PFSK-1 (cell line): ENCODE measurements at regions not wholly inside any gene's neighbourhood (a gene's known extent, or its start where the extent isn't known, plus 50 kb on each side); places are given as distances from the start of the nearest gene placed in this dataset.

Experiments used
- FOXP2 ChIP-seq: optimal IDR thresholded peaks from 2 replicates; pipeline ENCODE3; 2011; ENCODE audit warnings: borderline replicate concordance, control low read depth, inconsistent platforms; ENCODE audit not compliant: insufficient read depth; ENCODE audit errors: extremely low read length, extremely low read depth
- POLR2AphosphoS5 ChIP-seq: IDR thresholded peaks from 2 replicates; pipeline ENCODE4 v1.6.1; 2012; ENCODE audit warnings: low read depth, mild to moderate bottlenecking, control low read depth, low read length, moderate library complexity
- SIN3A ChIP-seq: IDR thresholded peaks from 2 replicates; pipeline ENCODE4 v1.6.1; 2012; ENCODE audit warnings: mild to moderate bottlenecking, low read length, moderate library complexity, borderline replicate concordance; ENCODE audit not compliant: insufficient read depth
- TAF1 ChIP-seq: IDR thresholded peaks from 2 replicates; pipeline ENCODE4 v1.6.1; 2012; ENCODE audit warnings: low read length, control low read depth, borderline replicate concordance; ENCODE audit not compliant: insufficient read depth
- TF ChIP-seq, protein P1 (sequence below), 2 experiments: IDR thresholded peaks; 2 replicates each; pipeline versions ENCODE4 v1.6.1 to v1.8.0; 2011 to 2012; ENCODE audit warnings: low read depth in 2 of 2, low read length in 2 of 2, control low read depth in 1 of 2, inconsistent platforms in 1 of 2, mild to moderate bottlenecking in 1 of 2, moderate library complexity in 1 of 2; ENCODE audit not compliant: insufficient read depth in 1 of 2

- TF ChIP-seq TAF1 (no peak), POLR2AphosphoS5 (no peak), FOXP2 (no peak), SIN3A (no peak)
- TF ChIP-seq, protein P1, sequence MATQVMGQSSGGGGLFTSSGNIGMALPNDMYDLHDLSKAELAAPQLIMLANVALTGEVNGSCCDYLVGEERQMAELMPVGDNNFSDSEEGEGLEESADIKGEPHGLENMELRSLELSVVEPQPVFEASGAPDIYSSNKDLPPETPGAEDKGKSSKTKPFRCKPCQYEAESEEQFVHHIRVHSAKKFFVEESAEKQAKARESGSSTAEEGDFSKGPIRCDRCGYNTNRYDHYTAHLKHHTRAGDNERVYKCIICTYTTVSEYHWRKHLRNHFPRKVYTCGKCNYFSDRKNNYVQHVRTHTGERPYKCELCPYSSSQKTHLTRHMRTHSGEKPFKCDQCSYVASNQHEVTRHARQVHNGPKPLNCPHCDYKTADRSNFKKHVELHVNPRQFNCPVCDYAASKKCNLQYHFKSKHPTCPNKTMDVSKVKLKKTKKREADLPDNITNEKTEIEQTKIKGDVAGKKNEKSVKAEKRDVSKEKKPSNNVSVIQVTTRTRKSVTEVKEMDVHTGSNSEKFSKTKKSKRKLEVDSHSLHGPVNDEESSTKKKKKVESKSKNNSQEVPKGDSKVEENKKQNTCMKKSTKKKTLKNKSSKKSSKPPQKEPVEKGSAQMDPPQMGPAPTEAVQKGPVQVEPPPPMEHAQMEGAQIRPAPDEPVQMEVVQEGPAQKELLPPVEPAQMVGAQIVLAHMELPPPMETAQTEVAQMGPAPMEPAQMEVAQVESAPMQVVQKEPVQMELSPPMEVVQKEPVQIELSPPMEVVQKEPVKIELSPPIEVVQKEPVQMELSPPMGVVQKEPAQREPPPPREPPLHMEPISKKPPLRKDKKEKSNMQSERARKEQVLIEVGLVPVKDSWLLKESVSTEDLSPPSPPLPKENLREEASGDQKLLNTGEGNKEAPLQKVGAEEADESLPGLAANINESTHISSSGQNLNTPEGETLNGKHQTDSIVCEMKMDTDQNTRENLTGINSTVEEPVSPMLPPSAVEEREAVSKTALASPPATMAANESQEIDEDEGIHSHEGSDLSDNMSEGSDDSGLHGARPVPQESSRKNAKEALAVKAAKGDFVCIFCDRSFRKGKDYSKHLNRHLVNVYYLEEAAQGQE (IDR thresholded peaks at IDR 0.05; ENCODE audit: insufficient read depth in 1 of 2, low read depth in 2 of 2, low read length in 2 of 2) = no peak
These were observed 97.0 kb downstream of the FAM217A start for GRCh38 chr6:3981917-3982316.

DNA sequence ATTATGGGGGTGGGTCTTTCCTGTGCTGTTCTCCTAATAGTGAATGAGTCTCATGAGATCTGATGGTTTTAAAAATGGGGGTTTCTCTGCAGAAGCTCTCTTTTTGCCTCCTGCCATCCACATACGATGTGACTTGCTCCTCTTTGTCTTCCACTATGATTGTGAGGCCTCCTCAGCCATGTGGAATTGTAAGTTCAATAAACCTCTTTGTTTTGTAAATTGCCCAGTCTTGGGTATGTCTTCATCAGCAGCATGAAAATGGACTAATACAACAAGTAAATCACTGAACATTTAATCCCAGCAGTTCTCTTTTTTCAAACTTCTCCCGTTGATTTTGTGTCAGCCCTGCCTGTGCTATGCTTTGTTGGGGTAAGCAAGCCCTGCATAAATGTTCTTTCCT, 95.2 kb downstream of the FAM217A start:
- no peak for TF ChIP-seq TAF1
- TF ChIP-seq SIN3A = no peak
- no peak for TF ChIP-seq POLR2AphosphoS5
- no peak for TF ChIP-seq FOXP2
- TF ChIP-seq, protein P1 (IDR thresholded peaks at IDR 0.05; ENCODE audit: insufficient read depth in 1 of 2, low read depth in 2 of 2, low read length in 2 of 2) = no peak

- no peak for TF ChIP-seq POLR2AphosphoS5
- no peak for TF ChIP-seq TAF1
- TF ChIP-seq FOXP2 = no peak
- no peak for TF ChIP-seq SIN3A
- TF ChIP-seq, protein P1 (IDR thresholded peaks at IDR 0.05; ENCODE audit: insufficient read depth in 1 of 2, low read depth in 2 of 2, low read length in 2 of 2) = no peak
These were observed 94.4 kb downstream of the FAM217A start for GRCh38 chr6:3984494-3984893.

- no peak for TF ChIP-seq POLR2AphosphoS5
- TF ChIP-seq, protein P1 (IDR thresholded peaks at IDR 0.05; ENCODE audit: insufficient read depth in 1 of 2, low read depth in 2 of 2, low read length in 2 of 2) = no peak
- no peak for TF ChIP-seq FOXP2
- no peak for TF ChIP-seq TAF1
- no peak for TF ChIP-seq SIN3A
These were observed 92.7 kb downstream of the FAM217A start for GRCh38 chr6:3986241-3986640.

DNA sequence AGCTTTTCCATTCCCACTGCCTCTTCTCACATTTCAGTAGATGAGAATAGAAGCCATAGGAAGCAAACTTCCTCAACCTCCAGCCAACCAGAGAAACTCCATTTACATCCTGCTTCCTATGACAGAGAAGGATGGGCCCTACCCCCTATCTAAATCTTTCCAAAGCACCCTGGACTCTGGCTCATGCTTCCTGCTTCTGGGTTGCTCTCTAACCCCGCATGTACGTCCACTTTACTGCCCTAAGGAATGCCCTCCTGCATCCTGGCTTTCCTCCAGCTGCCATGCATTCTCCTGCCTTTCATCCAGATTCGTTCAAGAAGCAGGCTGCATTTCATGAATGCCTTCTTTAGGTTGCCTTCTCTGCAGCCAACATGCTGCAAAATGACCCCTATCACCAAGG, 91.9 kb downstream of the FAM217A start:
- TF ChIP-seq SIN3A (no peak), FOXP2 (no peak), POLR2AphosphoS5 (no peak)
- TF ChIP-seq, protein P1 (IDR thresholded peaks at IDR 0.05; ENCODE audit: insufficient read depth in 1 of 2, low read depth in 2 of 2, low read length in 2 of 2) = no peak
